H1 (cell line): ENCODE measurements at regions not wholly inside any gene's neighbourhood (a gene's known extent, or its start where the extent isn't known, plus 50 kb on each side); places are given as distances from the start of the nearest gene placed in this dataset.

Source experiments
- CTCF ChIA-PET: fragments of 300-600 bp; sonication (Branson Sonifier 250); formaldehyde crosslinking; loops from one replicate; lab custom pipeline; 2021; ENCODE audit not compliant: partially characterized antibody; lab: Charles Lee
- POLR2A ChIA-PET: fragments of 300-600 bp; sonication (Branson Sonifier 250); formaldehyde crosslinking; loops from one replicate; lab custom pipeline; 2021; ENCODE audit warnings: inconsistent platforms; ENCODE audit not compliant: partially characterized antibody; lab: Charles Lee
- DNase-seq, 2 experiments: peaks; one replicate each; pipeline versions ENCODE4 v3.0.0 to v3.0.0-alpha.2; 2010 to 2022; ENCODE audit warnings: low spot score in 2 of 2, low read depth in 1 of 2, mixed read lengths in 1 of 2
- FAIRE-seq: peaks from 2 replicates; lab custom pipeline; 2011; peaks lifted over from hg19 to GRCh38; lab: Jason Lieb, UNC
- H2AFZ ChIP-seq: 2 replicates; pipeline ENCODE4 v1.8.1; 2012; ENCODE audit warnings: low read length, inconsistent platforms
- H2AK5ac ChIP-seq: 2 replicates; pipeline ENCODE4 v1.6.1; 2013; ENCODE audit warnings: low read depth, low read length
- H2BK120ac ChIP-seq: replicated peaks from 2 replicates; pipeline ENCODE3; 2013; ENCODE audit warnings: low read depth, low read length, inconsistent platforms
- H2BK12ac ChIP-seq: 2 replicates; pipeline ENCODE4 v1.6.1; 2013; ENCODE audit warnings: low read depth, low read length
- H2BK15ac ChIP-seq: 2 replicates; pipeline ENCODE4 v1.6.1; 2013; ENCODE audit warnings: low read length
- H2BK20ac ChIP-seq: 2 replicates; pipeline ENCODE4 v1.6.1; 2013; ENCODE audit warnings: low read length
- H2BK5ac ChIP-seq: 2 replicates; pipeline ENCODE4 v1.6.1; 2013; ENCODE audit warnings: low read depth, low read length
- H3K14ac ChIP-seq: 2 replicates; pipeline ENCODE4 v1.6.1; 2013; ENCODE audit warnings: inconsistent platforms; ENCODE audit not compliant: insufficient read length
- H3K18ac ChIP-seq: 2 replicates; pipeline ENCODE4 v1.6.1; 2013; ENCODE audit warnings: low read length; ENCODE audit errors: extremely low read depth
- H3K23ac ChIP-seq: 2 replicates; pipeline ENCODE4 v1.6.1; 2013; ENCODE audit warnings: inconsistent platforms; ENCODE audit not compliant: insufficient read length
- H3K23me2 ChIP-seq: 2 replicates; pipeline ENCODE4 v1.6.1; 2013; ENCODE audit warnings: low read depth, low read length
- H3K27ac ChIP-seq: 2 replicates; pipeline ENCODE4 v1.6.1; 2011; ENCODE audit warnings: low read depth, low read length, inconsistent platforms
- H3K27me3 ChIP-seq, 4 experiments: replicated peaks in 1 of 4; 1 replicate in 1 of 4; 2 replicates in 3 of 4; pipeline versions ENCODE4 v1.6.1 to v1.8.1; 2011 to 2013; ENCODE audit warnings: low read length in 3 of 4, mild to moderate bottlenecking in 3 of 4, inconsistent platforms in 2 of 4, mixed read lengths in 2 of 4, moderate library complexity in 1 of 4; ENCODE audit not compliant: control insufficient read depth in 3 of 4, insufficient read depth in 3 of 4; ENCODE audit errors: extremely low read depth in 1 of 4
- H3K36me3 ChIP-seq, 4 experiments: 2 replicates each; pipeline versions ENCODE4 v1.6.1 to v1.8.1; 2011 to 2013; ENCODE audit warnings: mild to moderate bottlenecking in 4 of 4, low read length in 3 of 4, moderate library complexity in 2 of 4, control low read depth in 1 of 4, inconsistent platforms in 1 of 4; ENCODE audit not compliant: insufficient read depth in 4 of 4, control insufficient read depth in 2 of 4
- H3K4ac ChIP-seq: replicated peaks from 2 replicates; pipeline ENCODE3; 2013; ENCODE audit warnings: low read length, low read depth, mixed read lengths, inconsistent platforms; ENCODE audit not compliant: insufficient read length
- H3K4me1 ChIP-seq, 4 experiments: replicated peaks in 1 of 4; 1 replicate in 1 of 4; 2 replicates in 3 of 4; pipeline versions ENCODE4 v1.6.1 to v1.8.1; 2011 to 2013; ENCODE audit warnings: low read length in 3 of 4, inconsistent platforms in 2 of 4, mixed read lengths in 1 of 4; ENCODE audit not compliant: insufficient read depth in 4 of 4, control insufficient read depth in 3 of 4
- H3K4me2 ChIP-seq, 2 experiments: 2 replicates each; pipeline versions ENCODE4 v1.6.1 to v1.8.1; 2011 to 2013; ENCODE audit warnings: low read depth in 2 of 2, low read length in 2 of 2, control low read depth in 1 of 2, inconsistent platforms in 1 of 2, mild to moderate bottlenecking in 1 of 2; ENCODE audit not compliant: insufficient read depth in 1 of 2
- H3K4me3 ChIP-seq, 4 experiments: fragments of 200-600, 300-600 bp in 1 of 4; sonication (generic), shearing (Covaris generic), sonication (Bioruptor Twin) in 1 of 4; 2 replicates each; pipeline versions ENCODE4 v1.5.1 to v1.8.1; 2011 to 2016; ENCODE audit warnings: low read length in 4 of 4, low read depth in 3 of 4, control low read depth in 2 of 4, inconsistent platforms in 2 of 4, mild to moderate bottlenecking in 2 of 4, mixed read lengths in 1 of 4, moderate library complexity in 1 of 4; ENCODE audit not compliant: insufficient read depth in 2 of 4; ENCODE audit errors: extremely low read depth in 1 of 4
- H3K56ac ChIP-seq: replicated peaks from 2 replicates; pipeline ENCODE3; 2013; ENCODE audit warnings: low read depth, mild to moderate bottlenecking, mixed read lengths, low read length, inconsistent platforms; ENCODE audit not compliant: insufficient read length
- H3K79me1 ChIP-seq: 2 replicates; pipeline ENCODE4 v1.6.1; 2013; ENCODE audit warnings: low read depth, low read length, control low read depth
- H3K79me2 ChIP-seq, 2 experiments: 2 replicates each; pipeline versions ENCODE4 v1.6.1 to v1.8.1; 2012 to 2013; ENCODE audit warnings: low read length in 2 of 2, mild to moderate bottlenecking in 2 of 2, inconsistent platforms in 1 of 2; ENCODE audit not compliant: insufficient read depth in 2 of 2, control insufficient read depth in 1 of 2
- H3K9ac ChIP-seq, 4 experiments: replicated peaks in 1 of 4; 1 replicate in 1 of 4; 2 replicates in 3 of 4; pipeline versions ENCODE4 v1.6.1 to v1.8.1; 2011 to 2013; ENCODE audit warnings: low read depth in 3 of 4, low read length in 3 of 4, control low read depth in 2 of 4, mild to moderate bottlenecking in 2 of 4, moderate library complexity in 2 of 4, inconsistent platforms in 1 of 4; ENCODE audit errors: extremely low read depth in 1 of 4
- H3K9me3 ChIP-seq, 2 experiments: 2 replicates each; pipeline versions ENCODE4 v1.6.1 to v1.8.1; 2012 to 2013; ENCODE audit warnings: mild to moderate bottlenecking in 2 of 2, moderate library complexity in 2 of 2, control low read depth in 1 of 2, inconsistent platforms in 1 of 2, low read depth in 1 of 2, low read length in 1 of 2, mixed read lengths in 1 of 2; ENCODE audit not compliant: insufficient read depth in 2 of 2
- H4K20me1 ChIP-seq, 2 experiments: replicated peaks in 1 of 2; 2 replicates each; pipeline versions ENCODE3 to v1.8.1; 2011 to 2013; ENCODE audit warnings: inconsistent platforms in 2 of 2, low read length in 2 of 2, mild to moderate bottlenecking in 1 of 2; ENCODE audit not compliant: insufficient read depth in 2 of 2, control insufficient read depth in 1 of 2
- H4K5ac ChIP-seq: 2 replicates; pipeline ENCODE4 v1.6.1; 2013; ENCODE audit warnings: low read length, low read depth, mixed read lengths, inconsistent platforms; ENCODE audit not compliant: insufficient read length
- H4K8ac ChIP-seq: 2 replicates; pipeline ENCODE4 v1.8.0; 2013; ENCODE audit warnings: mild to moderate bottlenecking, moderate library complexity, low read length, inconsistent platforms; ENCODE audit not compliant: insufficient read depth; ENCODE audit errors: extremely low read depth
- H4K91ac ChIP-seq: replicated peaks from 2 replicates; pipeline ENCODE3; 2013; ENCODE audit warnings: low read length, mixed read lengths, inconsistent platforms; ENCODE audit not compliant: insufficient read length
- CBX8 ChIP-seq: fragments of 300-800, 300-1000 bp; sonication (generic); IDR thresholded peaks from 2 replicates; pipeline ENCODE4 v1.7.1; 2016; ENCODE audit warnings: low read depth, low read length, borderline replicate concordance
- CHD1 ChIP-seq: IDR thresholded peaks from 2 replicates; pipeline ENCODE4 v1.6.1; 2012; ENCODE audit warnings: low read depth, low read length, improper control_type of control experiment
- CHD2 ChIP-seq: IDR thresholded peaks from 2 replicates; pipeline ENCODE4 v1.6.1; 2012; ENCODE audit warnings: low read length, improper control_type of control experiment
- EP300 ChIP-seq, 2 experiments: IDR thresholded peaks; 1 replicate in 1 of 2; 2 replicates in 1 of 2; pipeline ENCODE4 v1.6.1; 2011 to 2012; ENCODE audit warnings: low read depth in 2 of 2, low read length in 2 of 2, mild to moderate bottlenecking in 2 of 2, borderline replicate concordance in 1 of 2, inconsistent platforms in 1 of 2, moderate library complexity in 1 of 2
- JUND ChIP-seq: IDR thresholded peaks from 2 replicates; pipeline ENCODE4 v1.6.1; 2011; ENCODE audit warnings: mild to moderate bottlenecking, improper control_type of control experiment, low read length
- KDM4A ChIP-seq: IDR thresholded peaks from one replicate; pipeline ENCODE4 v1.7.1; 2012; ENCODE audit warnings: low read depth, mild to moderate bottlenecking, moderate library complexity, low read length, inconsistent platforms; ENCODE audit not compliant: severe bottlenecking
- KDM5A ChIP-seq: fragments of 200-600 bp; IDR thresholded peaks from 2 replicates; pipeline ENCODE4 v1.7.1; 2012; ENCODE audit warnings: mild to moderate bottlenecking, low read length, inconsistent platforms, mixed read lengths
- NANOG ChIP-seq: IDR thresholded peaks from 2 replicates; pipeline ENCODE4 v1.6.1; 2011; ENCODE audit warnings: low read length, low read depth, mild to moderate bottlenecking, inconsistent platforms; ENCODE audit not compliant: insufficient read depth, poor library complexity, severe bottlenecking
- POLR2A ChIP-seq, 2 experiments: IDR thresholded peaks; 1 replicate in 1 of 2; 2 replicates in 1 of 2; pipeline ENCODE4 v1.6.1; 2011; ENCODE audit warnings: low read depth in 2 of 2, low read length in 2 of 2, mild to moderate bottlenecking in 2 of 2; ENCODE audit errors: control extremely low read depth in 1 of 2
- RBBP5 ChIP-seq: IDR thresholded peaks from 2 replicates; pipeline ENCODE4 v1.7.1; 2012; ENCODE audit warnings: low read depth, mild to moderate bottlenecking, inconsistent platforms, low read length, moderate library complexity, borderline replicate concordance
- SP1 ChIP-seq: IDR thresholded peaks from 2 replicates; pipeline ENCODE4 v1.6.1; 2011; ENCODE audit warnings: low read depth, low read length
- TAF1 ChIP-seq: IDR thresholded peaks from 2 replicates; pipeline ENCODE4 v1.6.1; 2011; ENCODE audit warnings: mild to moderate bottlenecking, low read depth, low read length
- TBP ChIP-seq: IDR thresholded peaks from 2 replicates; pipeline ENCODE4 v1.6.1; 2011; ENCODE audit warnings: low read depth, low read length, improper control_type of control experiment
- TEAD4 ChIP-seq: IDR thresholded peaks from 2 replicates; pipeline ENCODE4 v1.6.1; 2012; ENCODE audit warnings: low read depth, low read length, inconsistent platforms, mixed read lengths
- YY1 ChIP-seq: IDR thresholded peaks from 2 replicates; pipeline ENCODE4 v1.6.1; 2011; ENCODE audit warnings: low read depth, mild to moderate bottlenecking, low read length
- WGBS, 2 experiments: shearing (Covaris generic) in 1 of 2; methylation state at CpG; one replicate each; pipeline versions ENCODE4 v1.1.6 to v1.1.7; 2013 to 2015; ENCODE audit warnings: low lambda C conversion rate in 2 of 2, mixed read lengths in 2 of 2, inconsistent platforms in 1 of 2, low coverage in 1 of 2, missing lambda C conversion rate in 1 of 2; ENCODE audit not compliant: insufficient replicate concordance in 2 of 2, insufficient coverage in 1 of 2, insufficient read length in 1 of 2; ENCODE audit errors: extremely low coverage in 1 of 2, missing lambda C conversion rate in 1 of 2; 5-methylcytosine and 5-hydroxymethylcytosine counted together

DNA sequence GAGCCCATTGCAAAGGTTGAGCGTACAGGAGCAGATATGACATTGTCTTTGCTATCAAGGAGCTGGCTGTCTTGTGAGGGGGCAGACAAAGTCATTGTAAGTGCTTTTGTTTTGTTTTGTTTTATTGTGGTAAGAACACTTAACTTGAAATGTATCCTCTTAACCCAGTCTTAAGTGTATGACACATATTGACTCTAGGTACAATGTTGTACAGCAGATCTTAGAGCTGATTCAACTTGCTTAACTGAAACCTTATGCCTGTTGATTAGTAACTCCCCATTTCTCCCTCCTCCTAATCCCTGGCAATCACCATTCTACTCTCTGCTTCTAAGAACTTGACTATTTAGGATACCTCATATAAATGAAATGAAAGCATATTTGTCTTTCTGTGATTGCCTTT is 429.0 kb downstream of the BMP2 start:
- no peak overlapping the region for H3K4ac ChIP-seq
- no peaks in the 10 kb centered on the region for H3K9me3 ChIP-seq
- FAIRE-seq (no peak), DNase-seq (no peak)
- no peaks in the 10 kb centered on the region for H3K27me3 ChIP-seq
- H3K9ac ChIP-seq, result no peak overlapping the region
- no peaks in the 10 kb centered on the region for H4K20me1 ChIP-seq
- H3K23ac ChIP-seq, result no peak overlapping the region
- H3K4me2 ChIP-seq, result no peak overlapping the region
- H2BK5ac ChIP-seq, result no peak overlapping the region
- no peak overlapping the region for H3K18ac ChIP-seq
- no peak overlapping the region for H4K91ac ChIP-seq
- no peak overlapping the region for H4K5ac ChIP-seq
- H3K27ac ChIP-seq, result no peak overlapping the region
- no peaks in the 10 kb centered on the region for H3K36me3 ChIP-seq
- H3K14ac ChIP-seq, result no peak overlapping the region
- no peak overlapping the region for H2BK15ac ChIP-seq
- H3K4me3 ChIP-seq, result no peak overlapping the region
- 95% methylated on average over 1 of the region's 1 CpG; no CpG with 5 or more reads in 1 of the 2 experiments for WGBS, 2 experiments
- H2AFZ ChIP-seq, result 0 out of 2 replicates have a peak overlapping the region, but pooled peaks have one; percentile 7
- no peaks in the 10 kb centered on the region for H3K79me1 ChIP-seq
- H2BK120ac ChIP-seq, result no peak overlapping the region
- no peaks in the 10 kb centered on the region for H3K4me1 ChIP-seq
- H3K56ac ChIP-seq, result no peak overlapping the region
- H3K79me2 ChIP-seq, result no peaks in the 10 kb centered on the region
- H4K8ac ChIP-seq, result no peak overlapping the region
- H2AK5ac ChIP-seq, result no peak overlapping the region
- H3K23me2 ChIP-seq, result no peaks in the 10 kb centered on the region
- POLR2A ChIA-PET, result no interaction called here
- no peak overlapping the region for H2BK12ac ChIP-seq
- H2BK20ac ChIP-seq, result no peak overlapping the region
- CTCF ChIA-PET, result interaction anchor here (0.7 kb wide), 1 partner anchor 179 kb away, joined by 3 read pairs; no protein-coding TSS in a partner anchor
- TF ChIP-seq TEAD4, result no peak
- no peak for TF ChIP-seq TBP
- TF ChIP-seq EP300 (IDR thresholded peaks at IDR 0.05; ENCODE audit: borderline replicate concordance in 1 of 2, low read depth in 2 of 2, low read length in 2 of 2), result no peak
- TF ChIP-seq CBX8, result no peak
- no peak for TF ChIP-seq YY1
- no peak for TF ChIP-seq KDM5A
- TF ChIP-seq JUND, result no peak
- no peak for TF ChIP-seq CHD2
- TF ChIP-seq CHD1, result no peak
- no peak for TF ChIP-seq SP1
- no peak for TF ChIP-seq KDM4A
- no peak for TF ChIP-seq POLR2A (IDR thresholded peaks at IDR 0.05; ENCODE audit: control extremely low read depth in 1 of 2, low read depth in 2 of 2, low read length in 2 of 2)
- TF ChIP-seq NANOG, result no peak
- no peak for TF ChIP-seq RBBP5
- no peak for TF ChIP-seq TAF1
